ENCODE measurements at regions not wholly inside any gene's neighbourhood (a gene's known extent, or its start where the extent isn't known, plus 50 kb on each side); places are given as distances from the start of the nearest gene placed in this dataset.

- no peaks in the 10 kb centered on the region for H3K9me3 ChIP-seq
- no peak overlapping the region for H3K27ac Mint-ChIP-seq (ENCODE audit: unreplicated experiment)
- CTCF ChIA-PET = no interaction called here
Observed at GRCh38 chr10:80860719-80861118, 323.0 kb downstream of the SH2D4B start.

DNA sequence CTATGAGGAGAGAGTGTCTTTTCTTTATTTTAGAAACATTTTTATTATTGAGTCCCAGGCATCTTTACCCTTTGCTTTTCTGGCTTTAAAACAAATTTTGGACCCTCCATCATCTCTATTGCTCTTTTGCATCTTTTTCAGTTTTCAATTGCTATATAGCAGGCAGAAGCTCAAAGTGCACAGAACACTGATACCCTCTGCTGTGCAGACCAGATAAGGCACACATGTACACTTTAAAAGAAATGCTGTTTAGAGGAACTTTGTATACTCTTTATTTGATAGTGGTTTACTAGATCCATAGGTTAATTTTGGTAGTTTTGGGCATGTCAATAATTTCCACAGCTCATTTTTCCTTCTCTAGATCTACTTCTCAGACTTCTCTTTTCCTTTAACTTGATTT lies 324.2 kb downstream of the SH2D4B start:
- H3K9me3 Mint-ChIP-seq (ENCODE audit: unreplicated experiment) = no peaks in the 10 kb centered on the region
- H3K36me3 ChIP-seq (ENCODE audit: control insufficient read depth, insufficient read depth, low read length) = no peaks in the 10 kb centered on the region
- no peak overlapping the region for H3K27ac Mint-ChIP-seq (ENCODE audit: unreplicated experiment)
- DNase-seq = no peak
- H3K4me1 Mint-ChIP-seq (ENCODE audit: low read depth, unreplicated experiment) = no peaks in the 10 kb centered on the region
- H3K9me3 ChIP-seq = no peaks in the 10 kb centered on the region
- intact Hi-C loops (cut with micrococcal nuclease; ENCODE audit: unreplicated experiment) = loop anchor here (1.0 to 5.0 kb wide), 3 partner anchors 163 to 480 kb away; no protein-coding TSS in a partner anchor
- no peaks in the 10 kb centered on the region for H3K27me3 ChIP-seq (replicated peaks; ENCODE audit: control insufficient read depth, insufficient read depth, low read length)
- H3K4me3 Mint-ChIP-seq (ENCODE audit: unreplicated experiment) = no peak overlapping the region
- ChIA-PET POLR2A (no interaction called here), CTCF (interaction anchor here (0.6 to 1.2 kb wide), 3 partner anchors 83 to 191 kb away, joined by 4 to 8 read pairs (median 4); no protein-coding TSS in a partner anchor)
- no peaks in the 10 kb centered on the region for H3K4me1 ChIP-seq
- no peaks in the 10 kb centered on the region for H3K36me3 Mint-ChIP-seq (ENCODE audit: insufficient read depth, unreplicated experiment)
- TF ChIP-seq, protein P1, sequence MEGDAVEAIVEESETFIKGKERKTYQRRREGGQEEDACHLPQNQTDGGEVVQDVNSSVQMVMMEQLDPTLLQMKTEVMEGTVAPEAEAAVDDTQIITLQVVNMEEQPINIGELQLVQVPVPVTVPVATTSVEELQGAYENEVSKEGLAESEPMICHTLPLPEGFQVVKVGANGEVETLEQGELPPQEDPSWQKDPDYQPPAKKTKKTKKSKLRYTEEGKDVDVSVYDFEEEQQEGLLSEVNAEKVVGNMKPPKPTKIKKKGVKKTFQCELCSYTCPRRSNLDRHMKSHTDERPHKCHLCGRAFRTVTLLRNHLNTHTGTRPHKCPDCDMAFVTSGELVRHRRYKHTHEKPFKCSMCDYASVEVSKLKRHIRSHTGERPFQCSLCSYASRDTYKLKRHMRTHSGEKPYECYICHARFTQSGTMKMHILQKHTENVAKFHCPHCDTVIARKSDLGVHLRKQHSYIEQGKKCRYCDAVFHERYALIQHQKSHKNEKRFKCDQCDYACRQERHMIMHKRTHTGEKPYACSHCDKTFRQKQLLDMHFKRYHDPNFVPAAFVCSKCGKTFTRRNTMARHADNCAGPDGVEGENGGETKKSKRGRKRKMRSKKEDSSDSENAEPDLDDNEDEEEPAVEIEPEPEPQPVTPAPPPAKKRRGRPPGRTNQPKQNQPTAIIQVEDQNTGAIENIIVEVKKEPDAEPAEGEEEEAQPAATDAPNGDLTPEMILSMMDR (IDR thresholded peaks at IDR 0.05; ENCODE audit: insufficient read depth in 1 of 2, low read depth in 1 of 2, low read length in 1 of 2, severe bottlenecking in 1 of 2, unreplicated experiment in 1 of 2) = peak; percentile 23 to 51
- H3K27me3 Mint-ChIP-seq (ENCODE audit: insufficient read depth, unreplicated experiment) = peaks cover 7% of the 10 kb centered on the region
- no TSS peak for BruUV-seq (replicated peaks)
- H3K4me3 ChIP-seq (ENCODE audit: low read depth, low read length) = no peak overlapping the region

More at GRCh38 chr10:80860719-80861118, 323.0 kb downstream of the SH2D4B start:
- intact Hi-C loops (cut with micrococcal nuclease; ENCODE audit: unreplicated experiment) = loop anchor here (5.0 kb wide), 1 partner anchor 478 kb away; no protein-coding TSS in a partner anchor
- no peaks in the 10 kb centered on the region for H3K27me3 ChIP-seq (replicated peaks; ENCODE audit: control insufficient read depth, insufficient read depth, low read length)
- Mint-ChIP-seq H3K4me3 (ENCODE audit: unreplicated experiment) (no peak overlapping the region), H3K9me3 (ENCODE audit: unreplicated experiment) (no peaks in the 10 kb centered on the region), H3K36me3 (ENCODE audit: insufficient read depth, unreplicated experiment) (no peaks in the 10 kb centered on the region), H3K27me3 (ENCODE audit: insufficient read depth, unreplicated experiment) (peaks cover 5% of the 10 kb centered on the region), H3K4me1 (ENCODE audit: low read depth, unreplicated experiment) (no peaks in the 10 kb centered on the region)
- DNase-seq = no peak
- H3K4me3 ChIP-seq (ENCODE audit: low read depth, low read length) = no peak overlapping the region
- H3K36me3 ChIP-seq (ENCODE audit: control insufficient read depth, insufficient read depth, low read length) = no peaks in the 10 kb centered on the region
- no TSS peak for BruUV-seq (replicated peaks)
- POLR2A ChIA-PET = no interaction called here
- no peaks in the 10 kb centered on the region for H3K4me1 ChIP-seq
- TF ChIP-seq, protein P1 (IDR thresholded peaks at IDR 0.05; ENCODE audit: insufficient read depth in 1 of 2, low read depth in 1 of 2, low read length in 1 of 2, severe bottlenecking in 1 of 2, unreplicated experiment in 1 of 2) = no peak

DNA sequence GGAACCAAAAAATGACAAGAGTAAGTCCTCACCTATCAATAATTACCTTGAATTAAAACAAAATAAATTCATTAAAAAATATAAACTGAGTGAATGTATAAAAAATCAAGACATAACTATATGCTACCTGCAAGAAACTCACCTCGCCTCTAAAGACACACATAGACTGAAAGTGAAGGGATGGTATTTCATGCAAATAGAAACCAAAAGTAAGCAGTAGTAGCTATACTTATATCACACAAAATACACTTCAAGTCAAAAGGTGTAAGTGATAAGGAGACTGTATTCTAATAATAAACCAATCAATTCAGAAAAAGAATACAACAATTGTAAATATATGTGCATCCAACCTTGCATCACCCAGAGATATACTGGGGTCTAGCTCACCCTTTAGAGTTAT lies 332.6 kb downstream of the SH2D4B start:
- Mint-ChIP-seq H3K9me3 (ENCODE audit: unreplicated experiment) (no peaks in the 10 kb centered on the region), H3K4me1 (ENCODE audit: low read depth, unreplicated experiment) (no peaks in the 10 kb centered on the region), H3K4me3 (ENCODE audit: unreplicated experiment) (no peak overlapping the region), H3K36me3 (ENCODE audit: insufficient read depth, unreplicated experiment) (no peaks in the 10 kb centered on the region), H3K27me3 (ENCODE audit: insufficient read depth, unreplicated experiment) (peaks cover 6% of the 10 kb centered on the region), H3K27ac (ENCODE audit: unreplicated experiment) (no peak overlapping the region)
- DNase-seq = no peak
- POLR2A ChIA-PET = no interaction called here
- Histone ChIP-seq H3K36me3 (ENCODE audit: control insufficient read depth, insufficient read depth, low read length) (no peaks in the 10 kb centered on the region), H3K4me3 (ENCODE audit: low read depth, low read length) (no peak overlapping the region), H3K9me3 (no peaks in the 10 kb centered on the region), H3K27me3 (replicated peaks; ENCODE audit: control insufficient read depth, insufficient read depth, low read length) (no peaks in the 10 kb centered on the region), H3K4me1 (no peaks in the 10 kb centered on the region)
- CTCF ChIA-PET = no interaction called here
- BruUV-seq (replicated peaks) = no TSS peak
- TF ChIP-seq, protein P1 (IDR thresholded peaks at IDR 0.05; ENCODE audit: insufficient read depth in 1 of 2, low read depth in 1 of 2, low read length in 1 of 2, severe bottlenecking in 1 of 2, unreplicated experiment in 1 of 2) = no peak
- intact Hi-C loops (cut with micrococcal nuclease; ENCODE audit: unreplicated experiment) = no loop called here
